OCI-LY3 (cell line): ENCODE measurements at regions not wholly inside any gene's neighbourhood (a gene's known extent, or its start where the extent isn't known, plus 50 kb on each side); places are given as distances from the start of the nearest gene placed in this dataset.

Source experiments
- H2AFZ ChIP-seq: fragments of 200-600, 300-600 bp; shearing (Covaris generic); 2 replicates; pipeline ENCODE4 v1.6.0; 2014; ENCODE audit warnings: antibody characterized with exemption, low read depth, low read length
- H3K27ac ChIP-seq: fragments of 200-600, 300-600 bp; sonication (generic); 2 replicates; pipeline ENCODE4 v1.5.1; 2014; ENCODE audit warnings: mild to moderate bottlenecking, low read length, moderate library complexity, mixed read lengths
- H3K27me3 ChIP-seq: fragments of 200-600, 300-600 bp; sonication (generic); 2 replicates; pipeline ENCODE4 v1.6.1; 2014; ENCODE audit warnings: low read depth, low read length, mixed read lengths
- H3K36me3 ChIP-seq: fragments of 200-600, 300-600 bp; sonication (generic); replicated peaks from 2 replicates; pipeline ENCODE3; 2014; ENCODE audit warnings: low read depth, low read length, mixed read lengths
- H3K4me1 ChIP-seq: fragments of 300-600, 200-600 bp; sonication (generic); 2 replicates; pipeline ENCODE4 v1.6.1; 2014; ENCODE audit warnings: low read length, mixed read lengths
- H3K4me2 ChIP-seq: fragments of 200-600, 300-600 bp; sonication (generic); 2 replicates; pipeline ENCODE4 v1.6.1; 2014; ENCODE audit warnings: low read length, mixed read lengths
- H3K4me3 ChIP-seq: fragments of 300-600, 200-600 bp; sonication (generic); 2 replicates; pipeline ENCODE4 v1.5.1; 2014; ENCODE audit warnings: antibody characterized with exemption, mild to moderate bottlenecking, low read length, moderate library complexity
- H3K79me2 ChIP-seq: fragments of 300-600, 200-600 bp; shearing (Covaris generic); 2 replicates; pipeline ENCODE4 v1.6.1; 2014; ENCODE audit warnings: mild to moderate bottlenecking, low read length, mixed read lengths
- H3K9ac ChIP-seq: fragments of 300-600, 200-600 bp; shearing (Covaris generic); 2 replicates; pipeline ENCODE4 v1.6.0; 2014; ENCODE audit warnings: mild to moderate bottlenecking, low read length, moderate library complexity
- H3K9me3 ChIP-seq: fragments of 200-600, 300-600 bp; shearing (Covaris generic); 2 replicates; pipeline ENCODE4 v1.6.1; 2014; ENCODE audit warnings: low read length, mixed read lengths; ENCODE audit not compliant: insufficient read depth
- H4K20me1 ChIP-seq: fragments of 200-600, 300-600 bp; sonication (generic); 2 replicates; pipeline ENCODE4 v1.6.1; 2016; ENCODE audit warnings: low read length, mixed read lengths; ENCODE audit not compliant: insufficient read depth
- CTCF ChIP-seq: fragments of 200-600, 300-600 bp; sonication (generic); IDR thresholded peaks from 2 replicates; pipeline ENCODE4 v1.5.1; 2014; ENCODE audit warnings: antibody characterized with exemption, low read length, low read depth
- EZH2phosphoT487 ChIP-seq: fragments of 200-600 bp; shearing (Covaris generic); IDR thresholded peaks from 2 replicates; pipeline ENCODE4 v1.6.1; 2018; ENCODE audit warnings: antibody characterized with exemption, mixed run types, low read depth

GRCh38 chr1:69494221-69494620, 73.5 kb upstream of the LRRC7 start:
- Histone ChIP-seq H2AFZ (no peak overlapping the region), H3K4me1 (no peaks in the 10 kb centered on the region), H3K79me2 (no peaks in the 10 kb centered on the region), H3K27ac (no peak overlapping the region), H3K36me3 (no peaks in the 10 kb centered on the region), H3K27me3 (no peaks in the 10 kb centered on the region), H3K4me3 (no peak overlapping the region), H3K4me2 (no peak overlapping the region), H3K9ac (no peak overlapping the region), H4K20me1 (no peaks in the 10 kb centered on the region), H3K9me3 (no peaks in the 10 kb centered on the region)
- TF ChIP-seq EZH2phosphoT487 (no peak), CTCF (no peak)

GRCh38 chr1:69497441-69498221, 70.1 kb upstream of the LRRC7 start:
- Histone ChIP-seq H3K4me1 (no peaks in the 10 kb centered on the region), H3K4me3 (no peak overlapping the region), H3K27ac (no peak overlapping the region), H3K27me3 (no peaks in the 10 kb centered on the region), H3K4me2 (no peak overlapping the region), H4K20me1 (no peaks in the 10 kb centered on the region), H3K9me3 (no peaks in the 10 kb centered on the region), H3K9ac (no peak overlapping the region), H2AFZ (no peak overlapping the region), H3K79me2 (no peaks in the 10 kb centered on the region), H3K36me3 (no peaks in the 10 kb centered on the region)
- TF ChIP-seq CTCF (no peak), EZH2phosphoT487 (no peak)

- no peak overlapping the region for H3K9ac ChIP-seq
- TF ChIP-seq EZH2phosphoT487 (no peak), CTCF (no peak)
- no peaks in the 10 kb centered on the region for H4K20me1 ChIP-seq
- no peak overlapping the region for H3K4me2 ChIP-seq
- no peaks in the 10 kb centered on the region for H3K36me3 ChIP-seq
- H3K79me2 ChIP-seq, result no peaks in the 10 kb centered on the region
- no peak overlapping the region for H3K4me3 ChIP-seq
- no peaks in the 10 kb centered on the region for H3K27me3 ChIP-seq
- H3K27ac ChIP-seq, result no peak overlapping the region
- no peaks in the 10 kb centered on the region for H3K9me3 ChIP-seq
- no peaks in the 10 kb centered on the region for H3K4me1 ChIP-seq
- H2AFZ ChIP-seq, result no peak overlapping the region
Observed at GRCh38 chr1:69498711-69499110, 69.0 kb upstream of the LRRC7 start.

GRCh38 chr1:69499203-69499803, 68.4 kb upstream of the LRRC7 start:
- Histone ChIP-seq H3K79me2 (no peaks in the 10 kb centered on the region), H4K20me1 (no peaks in the 10 kb centered on the region), H3K9me3 (no peaks in the 10 kb centered on the region), H3K4me1 (no peaks in the 10 kb centered on the region), H3K4me3 (no peak overlapping the region), H3K36me3 (no peaks in the 10 kb centered on the region), H3K27ac (no peak overlapping the region), H2AFZ (no peak overlapping the region), H3K4me2 (no peak overlapping the region), H3K27me3 (no peaks in the 10 kb centered on the region), H3K9ac (no peak overlapping the region)
- TF ChIP-seq EZH2phosphoT487 (no peak), CTCF (no peak)
